HL-60 (cell line): ENCODE measurements at regions not wholly inside any gene's neighbourhood (a gene's known extent, or its start where the extent isn't known, plus 50 kb on each side); places are given as distances from the start of the nearest gene placed in this dataset.

Source experiments
- DNase-seq, 2 experiments: peaks; one replicate each; pipeline ENCODE4 v3.0.0-alpha.2; 2010 to 2020; ENCODE audit warnings: low read depth in 1 of 2, low spot score in 1 of 2
- H3K27ac ChIP-seq: fragments of 250-450 bp; sonication (Bioruptor Pico); replicated peaks from 2 replicates; pipeline ENCODE4 v1.5.1; 2020; ENCODE audit warnings: mild to moderate bottlenecking, moderate library complexity
- H3K27me3 ChIP-seq: fragments of 250-450 bp; sonication (Bioruptor Pico); 2 replicates; pipeline ENCODE4 v1.5.1; 2021; ENCODE audit warnings: mild to moderate bottlenecking, moderate library complexity; ENCODE audit not compliant: insufficient read depth, poor library complexity, severe bottlenecking
- H3K4me3 ChIP-seq: replicated peaks from 2 replicates; pipeline ENCODE4 v1.5.1; 2011; ENCODE audit warnings: mild to moderate bottlenecking, control low read depth, low read length; ENCODE audit not compliant: insufficient read depth
- GABPA ChIP-seq: IDR thresholded peaks from 2 replicates; pipeline ENCODE4 v1.6.1; 2012; ENCODE audit warnings: low read depth
- POLR2AphosphoS5 ChIP-seq: IDR thresholded peaks from 2 replicates; pipeline ENCODE4 v1.6.1; 2012; ENCODE audit warnings: low read depth
- SPI1 ChIP-seq: IDR thresholded peaks from 2 replicates; pipeline ENCODE4 v1.6.1; 2012; ENCODE audit warnings: low read depth, mild to moderate bottlenecking, borderline replicate concordance
- TF ChIP-seq, protein P1 (sequence below): IDR thresholded peaks from 2 replicates; pipeline ENCODE4 v1.6.1; 2012; ENCODE audit warnings: low read depth; ENCODE audit not compliant: insufficient replicate concordance
- TF ChIP-seq, protein P2 (sequence below): IDR thresholded peaks from one replicate; pipeline ENCODE4 v1.5.1; 2011; ENCODE audit warnings: low read length, control low read depth, inconsistent platforms; ENCODE audit not compliant: insufficient read depth

DNA sequence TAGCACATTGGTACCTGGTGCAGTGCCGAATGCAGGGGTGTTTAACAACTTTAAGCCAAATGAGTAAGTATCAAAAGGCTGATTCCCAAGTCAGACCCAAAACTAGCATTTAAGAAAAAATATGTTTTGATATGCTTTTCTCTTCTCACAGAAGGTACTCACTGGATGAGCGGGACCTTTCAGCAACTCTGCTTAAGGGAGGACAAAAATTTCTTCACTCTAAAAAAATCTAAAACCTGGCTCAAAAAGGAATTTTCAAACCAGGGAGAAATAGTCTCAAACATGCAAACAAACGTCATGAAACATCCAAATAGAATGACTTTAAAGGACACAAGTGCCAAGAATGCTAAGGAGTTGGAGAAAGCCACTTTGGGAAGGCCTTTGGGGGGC, 962.1 kb downstream of the KCNMA1 start:
- H3K27ac ChIP-seq: no peak overlapping the region
- TF ChIP-seq GABPA: no peak
- no peak for TF ChIP-seq POLR2AphosphoS5
- no peak for TF ChIP-seq SPI1
- TF ChIP-seq, protein P1, sequence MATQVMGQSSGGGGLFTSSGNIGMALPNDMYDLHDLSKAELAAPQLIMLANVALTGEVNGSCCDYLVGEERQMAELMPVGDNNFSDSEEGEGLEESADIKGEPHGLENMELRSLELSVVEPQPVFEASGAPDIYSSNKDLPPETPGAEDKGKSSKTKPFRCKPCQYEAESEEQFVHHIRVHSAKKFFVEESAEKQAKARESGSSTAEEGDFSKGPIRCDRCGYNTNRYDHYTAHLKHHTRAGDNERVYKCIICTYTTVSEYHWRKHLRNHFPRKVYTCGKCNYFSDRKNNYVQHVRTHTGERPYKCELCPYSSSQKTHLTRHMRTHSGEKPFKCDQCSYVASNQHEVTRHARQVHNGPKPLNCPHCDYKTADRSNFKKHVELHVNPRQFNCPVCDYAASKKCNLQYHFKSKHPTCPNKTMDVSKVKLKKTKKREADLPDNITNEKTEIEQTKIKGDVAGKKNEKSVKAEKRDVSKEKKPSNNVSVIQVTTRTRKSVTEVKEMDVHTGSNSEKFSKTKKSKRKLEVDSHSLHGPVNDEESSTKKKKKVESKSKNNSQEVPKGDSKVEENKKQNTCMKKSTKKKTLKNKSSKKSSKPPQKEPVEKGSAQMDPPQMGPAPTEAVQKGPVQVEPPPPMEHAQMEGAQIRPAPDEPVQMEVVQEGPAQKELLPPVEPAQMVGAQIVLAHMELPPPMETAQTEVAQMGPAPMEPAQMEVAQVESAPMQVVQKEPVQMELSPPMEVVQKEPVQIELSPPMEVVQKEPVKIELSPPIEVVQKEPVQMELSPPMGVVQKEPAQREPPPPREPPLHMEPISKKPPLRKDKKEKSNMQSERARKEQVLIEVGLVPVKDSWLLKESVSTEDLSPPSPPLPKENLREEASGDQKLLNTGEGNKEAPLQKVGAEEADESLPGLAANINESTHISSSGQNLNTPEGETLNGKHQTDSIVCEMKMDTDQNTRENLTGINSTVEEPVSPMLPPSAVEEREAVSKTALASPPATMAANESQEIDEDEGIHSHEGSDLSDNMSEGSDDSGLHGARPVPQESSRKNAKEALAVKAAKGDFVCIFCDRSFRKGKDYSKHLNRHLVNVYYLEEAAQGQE: no peak
- TF ChIP-seq, protein P2, sequence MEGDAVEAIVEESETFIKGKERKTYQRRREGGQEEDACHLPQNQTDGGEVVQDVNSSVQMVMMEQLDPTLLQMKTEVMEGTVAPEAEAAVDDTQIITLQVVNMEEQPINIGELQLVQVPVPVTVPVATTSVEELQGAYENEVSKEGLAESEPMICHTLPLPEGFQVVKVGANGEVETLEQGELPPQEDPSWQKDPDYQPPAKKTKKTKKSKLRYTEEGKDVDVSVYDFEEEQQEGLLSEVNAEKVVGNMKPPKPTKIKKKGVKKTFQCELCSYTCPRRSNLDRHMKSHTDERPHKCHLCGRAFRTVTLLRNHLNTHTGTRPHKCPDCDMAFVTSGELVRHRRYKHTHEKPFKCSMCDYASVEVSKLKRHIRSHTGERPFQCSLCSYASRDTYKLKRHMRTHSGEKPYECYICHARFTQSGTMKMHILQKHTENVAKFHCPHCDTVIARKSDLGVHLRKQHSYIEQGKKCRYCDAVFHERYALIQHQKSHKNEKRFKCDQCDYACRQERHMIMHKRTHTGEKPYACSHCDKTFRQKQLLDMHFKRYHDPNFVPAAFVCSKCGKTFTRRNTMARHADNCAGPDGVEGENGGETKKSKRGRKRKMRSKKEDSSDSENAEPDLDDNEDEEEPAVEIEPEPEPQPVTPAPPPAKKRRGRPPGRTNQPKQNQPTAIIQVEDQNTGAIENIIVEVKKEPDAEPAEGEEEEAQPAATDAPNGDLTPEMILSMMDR: no peak
- DNase-seq: no peak
- H3K27me3 ChIP-seq: no peaks in the 10 kb centered on the region
- no peak overlapping the region for H3K4me3 ChIP-seq

DNA sequence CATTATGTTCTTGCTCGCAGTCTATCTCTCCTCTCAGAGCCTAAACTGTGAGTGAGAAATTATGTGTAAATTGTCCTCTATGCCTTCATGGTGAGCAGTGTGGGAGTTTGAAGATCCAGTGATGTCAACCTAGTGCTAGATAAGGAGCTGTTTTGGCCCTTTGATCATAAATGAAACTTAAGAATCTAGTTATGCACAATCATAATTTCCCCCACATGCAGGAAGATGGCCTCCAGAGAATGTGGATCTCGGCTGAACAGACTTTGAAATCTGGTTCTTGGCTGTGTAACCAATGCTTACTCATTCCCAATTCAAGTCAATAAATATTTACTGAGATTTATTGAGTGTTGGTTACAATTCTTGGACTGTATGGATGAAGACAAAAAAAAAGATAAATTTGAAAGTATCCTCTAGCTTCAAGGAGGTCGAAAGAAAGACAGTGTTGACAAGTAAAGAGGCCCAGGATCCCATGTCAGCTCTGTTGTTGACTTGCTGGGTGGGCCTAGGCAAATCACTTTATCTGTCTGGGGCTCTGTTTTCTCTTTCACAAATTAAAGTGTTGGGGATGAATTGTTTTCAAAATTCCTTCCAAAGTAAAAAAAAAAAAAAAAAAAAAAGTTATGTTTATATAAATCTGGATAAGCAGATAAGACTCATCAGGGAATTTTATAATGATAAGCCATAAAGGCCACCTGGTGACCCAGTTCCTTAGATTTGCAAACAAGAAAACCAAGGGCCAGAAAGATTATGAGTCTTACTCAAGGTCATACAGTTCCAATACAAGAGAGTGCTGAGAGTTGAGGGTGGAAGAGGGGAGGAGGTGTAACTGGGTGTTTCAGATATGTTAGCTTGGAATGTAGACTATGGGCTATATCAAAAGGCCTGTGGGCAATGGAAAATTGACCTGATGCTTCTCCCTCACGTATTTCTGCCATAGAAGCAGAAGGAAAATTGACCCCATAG, 969.9 kb downstream of the KCNMA1 start:
- Histone ChIP-seq H3K27ac (no peak overlapping the region), H3K27me3 (no peaks in the 10 kb centered on the region), H3K4me3 (no peak overlapping the region)
- TF ChIP-seq, protein P1: no peak
- DNase-seq: no peak

DNA sequence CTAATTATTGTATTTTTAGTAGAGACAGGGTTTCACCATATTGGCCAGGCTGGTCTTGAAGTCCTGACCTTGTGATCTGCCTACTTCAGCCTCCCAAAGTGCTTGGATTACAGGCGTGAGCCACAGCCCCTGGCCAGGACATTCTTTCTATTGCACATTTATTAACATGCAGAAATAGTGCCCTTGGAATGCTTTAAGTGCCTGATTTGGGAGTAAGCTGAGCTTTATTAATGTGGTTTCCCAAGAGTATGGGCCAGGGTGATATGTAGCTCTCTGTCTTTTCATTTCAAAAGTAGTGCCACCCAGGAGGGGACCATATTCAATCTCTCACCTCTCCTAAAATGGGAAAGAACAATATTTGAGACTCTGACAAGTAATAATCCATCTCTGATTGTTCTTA, 970.7 kb downstream of the KCNMA1 start:
- no peaks in the 10 kb centered on the region for H3K27me3 ChIP-seq
- DNase-seq: no peak
- no peak overlapping the region for H3K4me3 ChIP-seq
- TF ChIP-seq GABPA: no peak
- H3K27ac ChIP-seq: no peak overlapping the region

DNA sequence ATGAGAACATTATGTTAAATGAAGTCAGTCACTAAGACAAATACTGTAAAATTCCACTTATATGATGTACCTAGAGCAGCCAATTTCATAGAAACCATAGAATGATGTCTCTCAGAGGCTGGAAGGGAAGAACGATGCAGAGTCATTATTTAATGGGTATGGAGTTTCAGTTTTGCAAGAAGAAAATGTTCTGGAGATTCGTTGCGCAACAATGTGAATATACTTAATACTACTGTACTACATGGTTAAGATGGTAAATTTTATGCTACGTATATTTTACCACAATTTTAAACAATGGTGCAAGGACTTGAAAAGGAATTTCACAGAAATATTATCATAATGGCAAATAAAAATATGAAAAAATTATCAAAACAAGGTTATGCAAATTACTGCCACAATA, 972.6 kb downstream of the KCNMA1 start:
- Histone ChIP-seq H3K27me3 (no peaks in the 10 kb centered on the region), H3K27ac (no peak overlapping the region), H3K4me3 (no peak overlapping the region)
- TF ChIP-seq POLR2AphosphoS5 (no peak), SPI1 (no peak), GABPA (no peak)
- TF ChIP-seq, protein P2: no peak
- TF ChIP-seq, protein P1: no peak
- DNase-seq: no peak
